Calu3 (cell line): ENCODE measurements at regions not wholly inside any gene's neighbourhood (a gene's known extent, or its start where the extent isn't known, plus 50 kb on each side); places are given as distances from the start of the nearest gene placed in this dataset.

Experiments used
- BruUV-seq: library from RNA; stranded (reverse); fragments of 400-500 nt; replicated peaks from 2 replicates; lab custom pipeline; 2021; lab: Mats Ljungman, UMichigan
- CTCF ChIA-PET: fragments of 300-600 bp; sonication (Branson Sonifier 250); formaldehyde crosslinking; loops from one replicate; lab custom pipeline; 2022; ENCODE audit warnings: antibody characterized with exemption; lab: Charles Lee
- DNase-seq: peaks from one replicate; pipeline ENCODE4 v3.0.0; 2022
- H3K27ac Mint-ChIP-seq: one replicate; pipeline ENCODE4 v1.8.0; 2022; ENCODE audit warnings: mixed read lengths; ENCODE audit not compliant: unreplicated experiment
- H3K27me3 Mint-ChIP-seq: one replicate; pipeline ENCODE4 v1.8.0; 2022; ENCODE audit warnings: mixed read lengths; ENCODE audit not compliant: unreplicated experiment
- H3K36me3 Mint-ChIP-seq: one replicate; pipeline ENCODE4 v1.8.0; 2022; ENCODE audit warnings: mild to moderate bottlenecking, moderate library complexity, mixed read lengths; ENCODE audit not compliant: insufficient read depth, unreplicated experiment
- H3K4me1 Mint-ChIP-seq: one replicate; pipeline ENCODE4 v1.8.0; 2022; ENCODE audit warnings: mild to moderate bottlenecking, low read depth, mixed read lengths; ENCODE audit not compliant: unreplicated experiment
- H3K4me3 Mint-ChIP-seq: one replicate; pipeline ENCODE4 v1.8.0; 2022; ENCODE audit warnings: mild to moderate bottlenecking, low read depth, moderate library complexity, mixed read lengths; ENCODE audit not compliant: unreplicated experiment
- H3K9me3 Mint-ChIP-seq: one replicate; pipeline ENCODE4 v1.8.0; 2022; ENCODE audit warnings: low read depth, mixed read lengths; ENCODE audit not compliant: unreplicated experiment
- CTCF ChIP-seq: fragments of 200-600 bp; IDR thresholded peaks from one replicate; pipeline ENCODE4 v1.8.0; 2022; ENCODE audit warnings: antibody characterized with exemption; ENCODE audit not compliant: unreplicated experiment
- intact Hi-C: fragments of 100-400 bp; cut with micrococcal nuclease; formaldehyde crosslinking; loops from one replicate; pipeline ENCODE4 v1.10.0; 2022; ENCODE audit not compliant: unreplicated experiment

- DNase-seq = no peak
- Mint-ChIP-seq H3K4me3 (no peak overlapping the region), H3K27me3 (peaks cover 100% of the 10 kb centered on the region), H3K9me3 (no peaks in the 10 kb centered on the region), H3K27ac (no peak overlapping the region), H3K36me3 (no peaks in the 10 kb centered on the region), H3K4me1 (no peaks in the 10 kb centered on the region)
- BruUV-seq = no TSS peak
- intact Hi-C loops = no loop called here
- no peak for TF ChIP-seq CTCF
- CTCF ChIA-PET = no interaction called here
Observed at GRCh38 chr1:30327370-30328099, 395.9 kb downstream of the MATN1 start.

- TF ChIP-seq CTCF = no peak
- Mint-ChIP-seq H3K27ac (no peak overlapping the region), H3K9me3 (no peaks in the 10 kb centered on the region), H3K36me3 (no peaks in the 10 kb centered on the region), H3K27me3 (peaks cover 100% of the 10 kb centered on the region), H3K4me3 (no peak overlapping the region), H3K4me1 (no peaks in the 10 kb centered on the region)
- BruUV-seq = no TSS peak
- intact Hi-C loops = no loop called here
- CTCF ChIA-PET = interaction anchor here (1.0 kb wide), 1 partner anchor 15 kb away, joined by 3 read pairs; no protein-coding TSS in a partner anchor
- DNase-seq = no peak
Observed at GRCh38 chr1:30325999-30326398, 397.4 kb downstream of the MATN1 start.

- H3K4me1 Mint-ChIP-seq = no peaks in the 10 kb centered on the region
- no peaks in the 10 kb centered on the region for H3K36me3 Mint-ChIP-seq
- DNase-seq = no peak
- no peak for TF ChIP-seq CTCF
- peaks cover 100% of the 10 kb centered on the region for H3K27me3 Mint-ChIP-seq
- H3K9me3 Mint-ChIP-seq = no peaks in the 10 kb centered on the region
- intact Hi-C loops = no loop called here
- CTCF ChIA-PET = interaction anchor here (1.0 kb wide), 1 partner anchor 15 kb away, joined by 3 read pairs; no protein-coding TSS in a partner anchor
- H3K4me3 Mint-ChIP-seq = no peak overlapping the region
- H3K27ac Mint-ChIP-seq = no peak overlapping the region
- no TSS peak for BruUV-seq
Observed at GRCh38 chr1:30325085-30325935, 398.1 kb downstream of the MATN1 start.

- Mint-ChIP-seq H3K4me1 (no peaks in the 10 kb centered on the region), H3K36me3 (no peaks in the 10 kb centered on the region), H3K27ac (no peak overlapping the region), H3K4me3 (no peak overlapping the region), H3K9me3 (no peaks in the 10 kb centered on the region), H3K27me3 (peaks cover 100% of the 10 kb centered on the region)
- intact Hi-C loops = no loop called here
- DNase-seq = no peak
- TF ChIP-seq CTCF = no peak
- BruUV-seq = no TSS peak
- CTCF ChIA-PET = no interaction called here
Observed at GRCh38 chr1:30324251-30325084, 398.9 kb downstream of the MATN1 start.
